Astrocyte (in vitro differentiated cells and primary cell): ENCODE measurements at regions not wholly inside any gene's neighbourhood (a gene's known extent, or its start where the extent isn't known, plus 50 kb on each side); places are given as distances from the start of the nearest gene placed in this dataset.

Experiments used
- DNase-seq: peaks from one replicate; pipeline ENCODE4 v3.0.0-alpha.2; 2010; ENCODE audit warnings: low read depth
- FAIRE-seq: peaks from 2 replicates; lab custom pipeline; 2011; peaks lifted over from hg19 to GRCh38; lab: Jason Lieb, UNC
- H2AFZ ChIP-seq: 2 replicates; pipeline ENCODE4 v1.6.0; 2012; ENCODE audit warnings: low read depth, low read length, inconsistent platforms
- H3K27ac ChIP-seq: 2 replicates; pipeline ENCODE4 v1.5.1; 2011; ENCODE audit warnings: low read depth, low read length, inconsistent platforms
- H3K27me3 ChIP-seq: 2 replicates; pipeline ENCODE4 v1.6.0; 2011; ENCODE audit warnings: low read length, inconsistent platforms; ENCODE audit not compliant: insufficient read depth
- H3K36me3 ChIP-seq: 2 replicates; pipeline ENCODE4 v1.5.1; 2011; ENCODE audit warnings: low read length, inconsistent platforms; ENCODE audit not compliant: insufficient read depth
- H3K4me1 ChIP-seq: 2 replicates; pipeline ENCODE4 v1.5.1; 2011; ENCODE audit warnings: low read length, inconsistent platforms; ENCODE audit not compliant: insufficient read depth
- H3K4me2 ChIP-seq: 2 replicates; pipeline ENCODE4 v1.6.0; 2012; ENCODE audit warnings: low read length, inconsistent platforms
- H3K4me3 ChIP-seq: 2 replicates; pipeline ENCODE4 v1.5.1; 2011; ENCODE audit warnings: low read depth, mild to moderate bottlenecking, low read length, inconsistent platforms; ENCODE audit not compliant: insufficient read depth
- H3K79me2 ChIP-seq: 2 replicates; pipeline ENCODE4 v1.6.0; 2012; ENCODE audit warnings: mild to moderate bottlenecking, low read length, inconsistent platforms; ENCODE audit not compliant: insufficient read depth
- H3K9ac ChIP-seq: 2 replicates; pipeline ENCODE4 v1.6.0; 2012; ENCODE audit warnings: mild to moderate bottlenecking, low read length, inconsistent platforms
- H3K9me3 ChIP-seq: 2 replicates; pipeline ENCODE4 v1.5.1; 2012; ENCODE audit warnings: low read depth, mild to moderate bottlenecking, low read length, inconsistent platforms; ENCODE audit not compliant: insufficient read depth
- H4K20me1 ChIP-seq: 2 replicates; pipeline ENCODE4 v1.6.0; 2012; ENCODE audit warnings: low read length, inconsistent platforms; ENCODE audit not compliant: insufficient read depth
- H3K27ac Mint-ChIP-seq: one replicate; pipeline ENCODE4 v1.8.0; 2021; ENCODE audit warnings: mild to moderate bottlenecking, mixed read lengths; ENCODE audit not compliant: unreplicated experiment
- H3K27me3 Mint-ChIP-seq: one replicate; pipeline ENCODE4 v1.8.0; 2021; ENCODE audit warnings: low read depth, mixed read lengths; ENCODE audit not compliant: unreplicated experiment
- H3K36me3 Mint-ChIP-seq: one replicate; pipeline ENCODE4 v1.8.0; 2021; ENCODE audit warnings: low read depth, mixed read lengths; ENCODE audit not compliant: unreplicated experiment
- H3K4me1 Mint-ChIP-seq: one replicate; pipeline ENCODE4 v1.8.0; 2021; ENCODE audit warnings: low read depth, mixed read lengths; ENCODE audit not compliant: unreplicated experiment
- H3K4me3 Mint-ChIP-seq: one replicate; pipeline ENCODE4 v1.8.0; 2021; ENCODE audit warnings: mild to moderate bottlenecking, moderate library complexity, mixed read lengths; ENCODE audit not compliant: unreplicated experiment
- H3K9me3 Mint-ChIP-seq: one replicate; pipeline ENCODE4 v1.8.0; 2021; ENCODE audit warnings: mild to moderate bottlenecking, mixed read lengths; ENCODE audit not compliant: unreplicated experiment
- CTCF ChIP-seq: IDR thresholded peaks from 2 replicates; pipeline ENCODE4 v1.5.1; 2011; ENCODE audit warnings: low read depth, mild to moderate bottlenecking, inconsistent platforms, low read length, moderate library complexity; ENCODE audit not compliant: insufficient read depth
- EZH2 ChIP-seq: IDR thresholded peaks from 2 replicates; pipeline ENCODE4 v1.6.1; 2012; ENCODE audit warnings: mild to moderate bottlenecking, low read length, inconsistent platforms; ENCODE audit not compliant: insufficient read depth

GRCh38 chr10:125513429-125514182 lies 169.4 kb downstream of the TEX36 start:
- peaks cover 1% of the 10 kb centered on the region for H3K36me3 Mint-ChIP-seq
- no peak overlapping the region for H2AFZ ChIP-seq
- no peak for FAIRE-seq

GRCh38 chr10:125510998-125511397 lies 172.0 kb downstream of the TEX36 start:
- no peak overlapping the region for H3K27ac Mint-ChIP-seq
- FAIRE-seq (no peak), DNase-seq (no peak)
- peaks cover 3% of the 10 kb centered on the region for H3K9me3 Mint-ChIP-seq
- Histone ChIP-seq H3K36me3 (no peaks in the 10 kb centered on the region), H3K4me2 (no peak overlapping the region), H2AFZ (no peak overlapping the region), H3K79me2 (no peaks in the 10 kb centered on the region), H3K4me1 (no peaks in the 10 kb centered on the region), H4K20me1 (no peaks in the 10 kb centered on the region), H3K4me3 (no peak overlapping the region), H3K9ac (no peak overlapping the region), H3K9me3 (no peaks in the 10 kb centered on the region), H3K27ac (no peak overlapping the region), H3K27me3 (no peaks in the 10 kb centered on the region)
- peaks cover 1% of the 10 kb centered on the region for H3K4me1 Mint-ChIP-seq
- H3K4me3 Mint-ChIP-seq, result no peak overlapping the region
- no peaks in the 10 kb centered on the region for H3K36me3 Mint-ChIP-seq
- H3K27me3 Mint-ChIP-seq, result peaks cover 3% of the 10 kb centered on the region
- TF ChIP-seq EZH2 (no peak), CTCF (no peak)

More at GRCh38 chr10:125513429-125514182, 169.4 kb downstream of the TEX36 start:
- Histone ChIP-seq H3K4me2 (no peak overlapping the region), H3K79me2 (no peaks in the 10 kb centered on the region), H3K27ac (no peak overlapping the region), H4K20me1 (no peaks in the 10 kb centered on the region), H3K4me1 (no peaks in the 10 kb centered on the region), H3K36me3 (no peaks in the 10 kb centered on the region), H3K4me3 (no peak overlapping the region), H3K9me3 (no peaks in the 10 kb centered on the region), H3K9ac (no peak overlapping the region), H3K27me3 (no peaks in the 10 kb centered on the region)
- H3K4me1 Mint-ChIP-seq, result no peaks in the 10 kb centered on the region
- no peak overlapping the region for H3K27ac Mint-ChIP-seq
- no peak overlapping the region for H3K4me3 Mint-ChIP-seq
- peaks cover under 1% of the 10 kb centered on the region for H3K9me3 Mint-ChIP-seq
- DNase-seq, result no peak
- peaks cover 3% of the 10 kb centered on the region for H3K27me3 Mint-ChIP-seq
- TF ChIP-seq CTCF, result no peak
- no peak for TF ChIP-seq EZH2

- H3K79me2 ChIP-seq, result no peaks in the 10 kb centered on the region
- H3K9me3 ChIP-seq, result no peaks in the 10 kb centered on the region
- FAIRE-seq (no peak), DNase-seq (no peak)
- H3K4me3 Mint-ChIP-seq, result no peak overlapping the region
- no peaks in the 10 kb centered on the region for H3K36me3 ChIP-seq
- H3K27me3 Mint-ChIP-seq, result no peaks in the 10 kb centered on the region
- TF ChIP-seq CTCF, result no peak
- TF ChIP-seq EZH2, result no peak
- no peaks in the 10 kb centered on the region for H3K36me3 Mint-ChIP-seq
- H3K27ac Mint-ChIP-seq, result no peak overlapping the region
- no peak overlapping the region for H3K4me3 ChIP-seq
- H2AFZ ChIP-seq, result no peak overlapping the region
- H3K4me2 ChIP-seq, result no peak overlapping the region
- peaks cover 1% of the 10 kb centered on the region for H3K4me1 Mint-ChIP-seq
- no peaks in the 10 kb centered on the region for H4K20me1 ChIP-seq
- no peak overlapping the region for H3K9ac ChIP-seq
- no peaks in the 10 kb centered on the region for H3K27me3 ChIP-seq
- no peaks in the 10 kb centered on the region for H3K4me1 ChIP-seq
- peaks cover 3% of the 10 kb centered on the region for H3K9me3 Mint-ChIP-seq
- H3K27ac ChIP-seq, result no peak overlapping the region
These were observed 177.3 kb downstream of the TEX36 start for GRCh38 chr10:125505648-125506047.
